ENCODE measurements at regions not wholly inside any gene's neighbourhood (a gene's known extent, or its start where the extent isn't known, plus 50 kb on each side); places are given as distances from the start of the nearest gene placed in this dataset.
A peak's percentile ranks its signal among the peaks of the same experiment; 100 is the strongest.

GRCh38 chr3:76972624-76973296 is 67.1 kb upstream of the ROBO2 start:
- CTCF ChIA-PET, result no interaction called here
- H3K27ac ChIP-seq (ENCODE audit: extremely low read depth, low read depth, low read length), result no peak overlapping the region
- no peak overlapping the region for H3K4me3 ChIP-seq (ENCODE audit: low read depth, low read length)
- no peaks in the 10 kb centered on the region for H3K36me3 ChIP-seq (ENCODE audit: control insufficient read depth in 2 of 2, insufficient read depth in 1 of 2, low read length in 2 of 2)
- POLR2A ChIA-PET, result no interaction called here
- H3K9me3 ChIP-seq (ENCODE audit: control insufficient read depth, insufficient read depth, low read depth, low read length), result no peaks in the 10 kb centered on the region
- TF ChIP-seq ZNF10 (tag by site-specific recombination; IDR thresholded peaks at IDR 0.05), result no peak
- no peaks in the 10 kb centered on the region for H3K4me1 ChIP-seq (ENCODE audit: control insufficient read depth, insufficient read depth, low read length)

- no peak overlapping the region for H3K27ac ChIP-seq (ENCODE audit: extremely low read depth, low read depth, low read length)
- no peaks in the 10 kb centered on the region for H3K36me3 ChIP-seq (ENCODE audit: control insufficient read depth in 2 of 2, insufficient read depth in 1 of 2, low read length in 2 of 2)
- H3K4me3 ChIP-seq (ENCODE audit: low read depth, low read length), result no peak overlapping the region
- TF ChIP-seq ZNF623 (tag by site-specific recombination; IDR thresholded peaks at IDR 0.05), result no peak
- TF ChIP-seq KLF9 (tag by site-specific recombination; IDR thresholded peaks at IDR 0.05; ENCODE audit: low read depth), result no peak
- TF ChIP-seq ZNF571 (tag by site-specific recombination; IDR thresholded peaks at IDR 0.05), result no peak
- TF ChIP-seq ZNF202 (tag by site-specific recombination; IDR thresholded peaks at IDR 0.05; ENCODE audit: borderline replicate concordance), result no peak
- no peak for TF ChIP-seq TRIM28 (IDR thresholded peaks at IDR 0.05; ENCODE audit: borderline replicate concordance, low read length)
- no peak for TF ChIP-seq ATF2 (tag by site-specific recombination; IDR thresholded peaks at IDR 0.05; ENCODE audit: low read depth)
- no peak for TF ChIP-seq ZNF214 (tag by site-specific recombination; IDR thresholded peaks at IDR 0.05; ENCODE audit: borderline replicate concordance)
- no peak for TF ChIP-seq PRDM1 (tag by site-specific recombination; IDR thresholded peaks at IDR 0.05)
- no peak for TF ChIP-seq ZFP37 (tag by site-specific recombination; IDR thresholded peaks at IDR 0.05)
- no peak for TF ChIP-seq ZNF112 (tag by site-specific recombination; IDR thresholded peaks at IDR 0.05)
- no peak for TF ChIP-seq ZNF211 (tag by site-specific recombination; IDR thresholded peaks at IDR 0.05; ENCODE audit: low read depth)
- TF ChIP-seq PBX3 (CRISPR knock-in tag; IDR thresholded peaks at IDR 0.05), result no peak
- no peak for TF ChIP-seq ZNF776 (tag by site-specific recombination; IDR thresholded peaks at IDR 0.05; ENCODE audit: borderline replicate concordance)
- no peaks in the 10 kb centered on the region for H3K4me1 ChIP-seq (ENCODE audit: control insufficient read depth, insufficient read depth, low read length)
- CTCF ChIA-PET, result no interaction called here
- POLR2A ChIA-PET, result no interaction called here
- H3K9me3 ChIP-seq (ENCODE audit: control insufficient read depth, insufficient read depth, low read depth, low read length), result no peaks in the 10 kb centered on the region
Measured at GRCh38 chr3:76976996-76977395, 62.9 kb upstream of the ROBO2 start.

- CTCF ChIA-PET, result no interaction called here
- TF ChIP-seq ZNF211 (tag by site-specific recombination; IDR thresholded peaks at IDR 0.05; ENCODE audit: low read depth) (no peak), SCRT2 (tag by site-specific recombination; IDR thresholded peaks at IDR 0.05) (peak; percentile 40; the same call in 1 of the 2 replicates), ZNF433 (tag by site-specific recombination; IDR thresholded peaks at IDR 0.05; ENCODE audit: low read depth) (no peak), ZSCAN16 (tag by site-specific recombination; IDR thresholded peaks at IDR 0.05) (no peak)
- POLR2A ChIA-PET, result no interaction called here
- H3K36me3 ChIP-seq (ENCODE audit: control insufficient read depth in 2 of 2, insufficient read depth in 1 of 2, low read length in 2 of 2), result no peaks in the 10 kb centered on the region
- H3K9me3 ChIP-seq (ENCODE audit: control insufficient read depth, insufficient read depth, low read depth, low read length), result no peaks in the 10 kb centered on the region
- H3K27ac ChIP-seq (ENCODE audit: extremely low read depth, low read depth, low read length), result no peak overlapping the region
- H3K4me3 ChIP-seq (ENCODE audit: low read depth, low read length), result no peak overlapping the region
- no peaks in the 10 kb centered on the region for H3K4me1 ChIP-seq (ENCODE audit: control insufficient read depth, insufficient read depth, low read length)
Measured at GRCh38 chr3:76985645-76986044, 54.3 kb upstream of the ROBO2 start.
